ENCODE measurements at regions not wholly inside any gene's neighbourhood (a gene's known extent, or its start where the extent isn't known, plus 50 kb on each side); places are given as distances from the start of the nearest gene placed in this dataset.
"Not testable (repeated sequence)": the region's sequence is repeated elsewhere in the genome, so short reads cannot be mapped to it uniquely, and the experiment has no call there.

DNA sequence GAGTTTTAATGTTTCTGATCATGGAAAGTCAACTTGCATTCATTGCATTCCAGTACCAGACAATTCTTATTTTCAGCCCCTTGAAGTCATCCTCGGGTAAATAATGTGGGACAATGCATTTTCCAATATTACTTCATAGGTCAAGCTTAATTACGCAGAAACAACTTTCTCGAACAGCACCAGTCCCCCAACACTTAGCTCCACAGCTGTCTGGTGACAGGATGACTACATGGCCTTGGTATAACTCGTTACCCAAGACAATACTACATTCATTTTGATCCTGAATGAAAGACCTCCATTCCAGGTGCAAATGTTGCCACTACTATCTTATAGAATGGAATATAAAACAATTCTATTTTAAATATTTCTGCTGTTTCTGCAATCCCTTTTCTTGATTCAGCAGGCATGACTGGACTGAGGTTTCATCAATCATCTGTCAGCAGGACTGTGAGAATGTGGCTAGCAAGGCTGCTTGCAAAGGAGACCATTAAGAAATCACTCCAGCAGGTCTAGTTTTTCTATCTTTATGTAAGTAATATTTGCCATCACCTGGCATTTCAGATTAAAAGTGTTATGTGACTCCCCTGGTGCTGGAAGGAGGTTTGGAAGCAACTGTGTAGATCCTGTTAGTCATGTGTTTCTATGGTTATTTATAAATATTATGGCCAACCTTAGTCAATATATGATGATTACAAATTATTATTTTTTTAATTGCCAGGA is 147.9 kb downstream of the HAO1 start:
- DNase-seq (ENCODE audit: low read depth), result no peak

DNA sequence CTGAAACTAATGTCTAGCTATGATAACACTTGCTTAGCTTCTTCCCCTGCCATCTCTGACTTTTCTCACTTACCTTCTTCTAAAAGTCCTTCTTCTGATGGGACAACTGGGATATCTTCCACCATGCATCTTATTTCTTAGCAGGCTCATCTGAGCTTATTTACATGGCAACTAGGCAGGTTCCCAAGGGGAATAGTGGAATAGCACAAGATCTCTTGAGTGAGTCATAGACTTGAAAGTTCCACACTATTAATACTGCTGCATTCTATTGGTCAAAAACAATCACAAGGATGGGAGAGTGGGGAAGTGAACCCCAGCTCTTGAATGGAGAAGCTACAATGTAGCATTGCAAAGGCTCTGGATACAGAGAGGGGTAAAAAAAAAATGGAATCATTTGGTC is 142.1 kb downstream of the HAO1 start:
- no peak for DNase-seq (ENCODE audit: low read depth)

DNA sequence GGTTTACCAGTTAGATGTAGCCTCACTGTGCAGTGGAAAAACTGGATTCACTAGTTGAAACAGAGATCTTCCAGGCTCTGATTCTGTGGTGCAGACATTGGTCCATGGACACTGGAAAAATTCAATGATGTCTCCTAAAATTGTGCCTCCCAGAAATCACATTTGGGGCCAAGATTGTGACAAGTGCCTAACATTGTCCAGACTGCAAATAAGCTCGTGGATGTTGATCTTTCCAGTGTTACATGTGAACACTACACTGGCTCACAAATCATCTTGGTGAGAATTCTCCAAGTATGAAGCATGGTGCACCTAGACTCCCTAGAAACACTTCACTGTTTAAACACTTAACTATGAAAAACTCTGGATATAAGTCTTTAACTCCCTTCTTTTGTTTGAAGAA is 140.4 kb downstream of the HAO1 start:
- DNase-seq (ENCODE audit: low read depth), result no peak

DNA sequence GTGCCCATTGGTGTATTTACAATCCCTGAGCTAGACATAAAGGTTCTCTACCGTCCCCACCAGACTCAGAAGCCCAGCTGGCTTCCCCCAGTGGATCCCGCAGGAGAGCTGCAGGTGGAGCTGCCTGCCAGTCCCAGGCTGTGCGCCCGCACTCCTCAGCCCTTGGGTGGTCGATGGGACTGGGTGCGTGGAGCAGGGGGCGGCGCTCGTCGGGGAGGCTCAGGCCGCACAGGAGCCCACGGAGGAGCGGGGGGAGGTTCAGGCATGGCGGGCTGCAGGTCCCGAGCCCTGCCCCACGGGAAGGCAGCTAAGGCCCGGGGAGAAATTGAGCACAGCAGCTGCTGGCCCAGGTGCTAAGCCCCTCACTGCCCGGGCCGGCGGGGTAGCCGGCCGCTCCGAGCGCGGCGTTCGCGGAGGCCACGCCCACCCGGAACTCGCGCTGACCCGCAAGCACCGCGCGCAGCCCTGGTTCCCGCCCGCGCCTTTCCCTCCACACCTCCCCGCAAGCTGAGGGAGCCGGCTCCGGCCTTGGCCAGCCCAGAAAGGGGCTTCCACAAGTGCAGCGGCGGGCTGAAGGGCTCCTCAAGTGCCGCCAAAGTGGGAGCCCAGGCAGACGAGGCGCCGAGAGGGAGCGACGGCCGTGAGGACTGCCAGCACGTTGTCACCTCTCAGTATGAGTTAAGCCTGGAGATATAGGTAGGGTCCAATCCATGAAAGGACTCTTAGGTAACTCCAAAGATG is 136.7 kb downstream of the HAO1 start:
- DNase-seq (ENCODE audit: low read depth), result not testable (repeated sequence)

DNA sequence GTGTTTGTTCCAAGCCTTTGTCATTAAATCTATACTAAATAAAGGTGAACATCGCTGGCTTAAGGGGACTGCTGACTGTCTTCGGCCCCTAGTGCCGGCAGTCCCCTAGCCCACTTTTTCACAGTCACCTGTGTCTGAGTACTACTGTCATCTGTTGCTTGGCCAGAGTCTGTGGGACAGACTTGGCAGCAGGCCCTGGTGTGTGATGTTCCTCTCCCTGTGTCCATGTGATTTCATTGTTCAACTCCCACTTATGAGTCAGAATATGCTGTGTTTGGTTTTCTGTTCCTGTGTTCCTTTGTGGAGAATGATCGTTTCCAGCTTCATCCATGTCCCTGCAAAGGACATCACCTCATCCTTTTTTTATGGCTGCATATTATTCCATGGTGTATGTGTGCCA is 133.4 kb downstream of the HAO1 start:
- no peak for DNase-seq (ENCODE audit: low read depth)

DNA sequence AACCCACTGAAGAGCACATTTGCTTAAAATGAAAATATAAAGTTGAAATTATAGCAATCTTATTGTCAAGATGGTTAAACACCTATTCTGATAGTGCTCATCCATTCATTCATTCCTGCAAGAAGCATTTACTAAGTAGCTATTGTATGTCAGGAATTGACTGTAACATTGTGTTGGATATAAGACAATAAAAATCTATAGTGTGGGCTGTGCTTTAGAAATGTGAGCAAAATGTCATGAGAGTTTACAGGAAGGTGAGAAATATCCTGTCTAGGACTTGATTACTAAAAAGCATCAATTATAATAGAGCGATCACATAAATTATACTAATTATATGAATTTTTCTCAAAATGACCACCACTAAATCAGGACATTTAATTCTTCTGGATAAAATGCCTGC is 123.0 kb downstream of the HAO1 start:
- DNase-seq (ENCODE audit: low read depth), result no peak

DNA sequence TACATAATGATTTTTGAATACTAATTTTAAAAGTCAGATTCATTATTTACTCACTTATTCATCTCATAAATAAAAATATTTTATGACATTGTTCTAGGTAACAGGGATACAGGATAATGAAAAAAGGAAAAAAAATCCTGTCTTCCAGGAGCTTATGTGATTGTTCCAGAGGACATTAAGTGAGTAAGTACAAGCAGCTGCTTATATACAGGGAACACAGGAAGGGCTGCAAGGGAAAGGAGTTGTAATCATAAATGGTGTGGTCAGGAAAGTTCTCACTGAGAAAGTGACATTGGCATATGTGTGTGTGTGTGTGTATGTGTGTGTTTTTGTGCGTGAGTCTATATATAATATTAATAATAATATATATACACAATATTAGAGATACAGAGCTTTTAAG is 121.8 kb downstream of the HAO1 start:
- DNase-seq (ENCODE audit: low read depth), result no peak

DNA sequence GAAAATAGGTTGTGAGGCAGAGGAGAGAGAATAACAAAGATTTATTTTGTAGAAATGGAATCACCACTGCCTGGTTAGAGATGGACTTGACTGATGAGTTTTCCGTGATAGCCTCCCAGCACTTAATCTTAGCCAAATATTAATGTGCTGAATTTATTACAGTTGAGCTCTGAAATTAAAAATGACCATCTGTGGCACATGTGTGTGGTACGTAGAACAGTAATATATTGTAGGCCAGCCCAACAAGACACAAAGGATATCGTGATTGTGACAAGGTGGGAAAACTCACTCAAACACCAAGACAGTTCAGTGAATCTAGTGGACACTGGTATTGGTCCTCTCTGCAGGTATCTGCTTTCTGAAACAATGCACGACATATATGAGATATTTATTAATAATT is 119.4 kb downstream of the HAO1 start:
- DNase-seq (ENCODE audit: low read depth), result no peak

DNA sequence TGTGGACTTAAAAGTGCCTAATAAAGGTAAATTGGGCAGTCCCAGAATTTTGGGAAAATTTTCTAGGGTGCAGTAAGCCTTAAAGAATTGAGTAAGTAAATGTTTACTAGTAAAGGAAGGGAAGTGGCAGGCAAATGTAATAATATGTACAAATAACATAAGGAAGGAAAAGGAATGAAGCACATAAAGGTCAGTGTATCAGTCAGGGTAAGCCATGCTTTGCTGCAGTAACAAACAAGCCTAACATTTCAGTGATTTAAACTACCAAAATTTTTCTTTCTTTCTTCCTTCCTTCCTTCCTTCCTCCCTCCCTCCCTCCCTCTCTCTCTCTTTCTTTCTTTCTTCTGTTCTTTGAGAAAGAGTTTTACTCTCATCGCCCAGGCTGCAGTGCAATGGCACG is 117.5 kb downstream of the HAO1 start:
- DNase-seq (ENCODE audit: low read depth), result no peak

DNA sequence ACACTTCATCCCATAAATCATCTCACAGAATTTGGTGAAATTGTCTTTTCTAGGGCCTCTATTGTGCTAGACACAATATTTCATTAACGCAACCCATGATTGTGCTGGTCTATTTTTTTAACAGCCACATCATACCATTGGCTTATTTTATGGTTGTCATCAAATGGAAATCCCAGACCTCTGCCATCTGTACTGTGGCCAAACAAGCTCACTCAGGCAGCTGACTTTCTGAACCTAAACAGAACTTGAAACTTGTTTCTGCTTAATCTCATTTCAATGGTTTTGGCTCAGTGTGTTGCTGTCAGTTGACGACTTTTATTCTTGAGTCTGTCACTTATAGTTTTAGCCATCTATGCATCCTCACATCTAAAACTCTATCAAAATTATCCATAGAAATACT is 111.8 kb downstream of the HAO1 start:
- DNase-seq (ENCODE audit: low read depth), result no peak

DNA sequence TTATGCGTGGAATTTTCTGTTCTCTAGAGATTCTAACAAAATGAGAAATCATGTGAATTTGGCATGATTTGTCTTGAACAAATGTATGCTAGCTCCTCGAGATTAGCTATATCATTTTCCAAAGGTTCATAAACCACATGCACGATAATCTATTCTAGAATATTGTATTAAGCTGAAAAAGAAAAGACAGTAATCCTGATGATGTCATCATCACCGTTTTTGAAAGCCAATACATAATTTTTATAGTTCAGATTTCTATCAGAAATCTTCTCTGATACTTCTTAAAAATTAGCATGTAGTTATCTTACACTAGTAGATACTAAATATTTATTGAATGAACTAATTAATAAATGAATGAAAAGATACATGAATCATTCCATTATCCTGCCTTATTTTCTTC is 111.2 kb downstream of the HAO1 start:
- no peak for DNase-seq (ENCODE audit: low read depth)

DNA sequence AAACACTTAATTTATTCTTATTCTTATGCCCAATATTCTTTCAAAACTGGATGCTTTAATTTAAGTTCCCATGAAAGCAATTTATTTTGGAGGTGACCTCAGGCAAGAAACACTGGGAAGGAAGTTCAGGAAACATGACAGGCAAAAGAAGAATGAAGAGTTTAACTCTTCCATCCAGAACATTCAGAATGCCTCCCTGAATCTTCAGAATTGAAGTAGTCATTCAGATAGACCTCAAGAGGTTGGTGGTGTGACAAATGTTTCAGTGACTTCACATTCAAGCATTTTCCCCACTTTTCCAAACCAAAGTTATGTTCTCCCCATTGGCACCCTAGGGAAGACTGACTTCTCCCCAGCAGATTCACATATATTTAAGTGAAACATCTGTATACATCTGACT is 110.5 kb downstream of the HAO1 start:
- no peak for DNase-seq (ENCODE audit: low read depth)
